Fibroblast of lung (primary cell): ENCODE measurements at regions not wholly inside any gene's neighbourhood (a gene's known extent, or its start where the extent isn't known, plus 50 kb on each side); places are given as distances from the start of the nearest gene placed in this dataset.

Experiments
- DNase-seq, 2 donors: peaks; one replicate each; pipeline versions ENCODE4 v3.0.0 to v3.0.0-alpha.2; 2010; ENCODE audit warnings: low read depth in 2 of 2
- H2AFZ ChIP-seq: 2 replicates; pipeline ENCODE4 v1.5.1; 2012; ENCODE audit warnings: low read length, control low read depth, inconsistent platforms
- H3K27ac ChIP-seq: 2 replicates; pipeline ENCODE4 v1.5.1; 2011; ENCODE audit warnings: low read length, control low read depth; ENCODE audit not compliant: insufficient read depth
- H3K27me3 ChIP-seq: 2 replicates; pipeline ENCODE4 v1.5.1; 2011; ENCODE audit warnings: mild to moderate bottlenecking, low read length; ENCODE audit not compliant: control insufficient read depth, insufficient read depth
- H3K36me3 ChIP-seq: 2 replicates; pipeline ENCODE4 v1.5.1; 2011; ENCODE audit warnings: low read length; ENCODE audit not compliant: control insufficient read depth, insufficient read depth
- H3K4me1 ChIP-seq: 2 replicates; pipeline ENCODE4 v1.5.1; 2011; ENCODE audit warnings: low read length; ENCODE audit not compliant: control insufficient read depth, insufficient read depth; ENCODE audit errors: extremely low read depth
- H3K4me2 ChIP-seq: 2 replicates; pipeline ENCODE4 v1.5.1; 2011; ENCODE audit warnings: low read length, control low read depth; ENCODE audit not compliant: insufficient read depth; ENCODE audit errors: extremely low read depth
- H3K4me3 ChIP-seq, 4 experiments: fragments of 200-600 bp in 1 of 4; sonication (generic) in 1 of 4; replicated peaks in 1 of 4; 2 replicates each; pipeline ENCODE4 v1.5.1; 2011 to 2016; ENCODE audit warnings: low read length in 4 of 4, low read depth in 3 of 4, mild to moderate bottlenecking in 3 of 4, control low read depth in 2 of 4, inconsistent platforms in 1 of 4, mixed read lengths in 1 of 4; ENCODE audit not compliant: insufficient read depth in 1 of 4; ENCODE audit errors: control extremely low read depth in 1 of 4
- H3K79me2 ChIP-seq: 2 replicates; pipeline ENCODE4 v1.5.1; 2012; ENCODE audit warnings: mild to moderate bottlenecking, low read length, inconsistent platforms; ENCODE audit not compliant: control insufficient read depth, insufficient read depth
- H3K9ac ChIP-seq: 2 replicates; pipeline ENCODE4 v1.5.1; 2011; ENCODE audit warnings: mild to moderate bottlenecking, low read length, control low read depth; ENCODE audit not compliant: insufficient read depth
- H3K9me3 ChIP-seq: 2 replicates; pipeline ENCODE4 v1.5.1; 2012; ENCODE audit warnings: low read depth, low read length; ENCODE audit not compliant: control insufficient read depth, insufficient read depth
- H4K20me1 ChIP-seq: 2 replicates; pipeline ENCODE4 v1.5.1; 2011; ENCODE audit warnings: low read length; ENCODE audit not compliant: control insufficient read depth, insufficient read depth; ENCODE audit errors: extremely low read depth
- CTCF ChIP-seq, 2 donors: IDR thresholded peaks in 1 of 2; conservative IDR thresholded peaks in 1 of 2; 1 replicate in 1 of 2; 2 replicates in 1 of 2; pipeline ENCODE4 v1.5.1; 2011 to 2012; ENCODE audit warnings: low read length in 2 of 2, control low read depth in 1 of 2, inconsistent platforms in 1 of 2, low read depth in 1 of 2, mild to moderate bottlenecking in 1 of 2
- EZH2 ChIP-seq: IDR thresholded peaks from 2 replicates; pipeline ENCODE4 v1.5.1; 2012; ENCODE audit warnings: low read length, control low read depth, mild to moderate bottlenecking; ENCODE audit errors: missing control alignments

GRCh38 chr9:99588299-99588698 is 233.4 kb upstream of the NR4A3 start:
- H3K9me3 ChIP-seq: no peaks in the 10 kb centered on the region
- no peak overlapping the region for H3K27ac ChIP-seq
- H3K9ac ChIP-seq: no peak overlapping the region
- H3K4me3 ChIP-seq: no peak overlapping the region
- H3K4me1 ChIP-seq: no peaks in the 10 kb centered on the region
- TF ChIP-seq EZH2 (no peak), CTCF (conservative IDR thresholded peaks at IDR 0.05 in 1 of 2, IDR thresholded peaks at IDR 0.05 in 1 of 2; ENCODE audit: low read depth in 1 of 2, low read length in 2 of 2) (no peak)
- no peak overlapping the region for H2AFZ ChIP-seq
- no peak overlapping the region for H3K4me2 ChIP-seq
- no peaks in the 10 kb centered on the region for H3K36me3 ChIP-seq
- no peaks in the 10 kb centered on the region for H4K20me1 ChIP-seq
- DNase-seq: no peak
- no peaks in the 10 kb centered on the region for H3K79me2 ChIP-seq
- H3K27me3 ChIP-seq: no peaks in the 10 kb centered on the region

GRCh38 chr9:99588747-99589146 is 232.9 kb upstream of the NR4A3 start:
- DNase-seq: no peak
- no peaks in the 10 kb centered on the region for H3K4me1 ChIP-seq
- H2AFZ ChIP-seq: no peak overlapping the region
- no peak for TF ChIP-seq CTCF (conservative IDR thresholded peaks at IDR 0.05 in 1 of 2, IDR thresholded peaks at IDR 0.05 in 1 of 2; ENCODE audit: low read depth in 1 of 2, low read length in 2 of 2)
- TF ChIP-seq EZH2: no peak
- no peaks in the 10 kb centered on the region for H3K9me3 ChIP-seq
- H4K20me1 ChIP-seq: no peaks in the 10 kb centered on the region
- H3K27ac ChIP-seq: no peak overlapping the region
- no peaks in the 10 kb centered on the region for H3K27me3 ChIP-seq
- H3K9ac ChIP-seq: no peak overlapping the region
- no peak overlapping the region for H3K4me2 ChIP-seq
- H3K36me3 ChIP-seq: no peaks in the 10 kb centered on the region
- H3K79me2 ChIP-seq: no peaks in the 10 kb centered on the region
- no peak overlapping the region for H3K4me3 ChIP-seq

- H3K9me3 ChIP-seq: no peaks in the 10 kb centered on the region
- TF ChIP-seq CTCF (conservative IDR thresholded peaks at IDR 0.05 in 1 of 2, IDR thresholded peaks at IDR 0.05 in 1 of 2; ENCODE audit: low read depth in 1 of 2, low read length in 2 of 2): no peak
- TF ChIP-seq EZH2: no peak
- no peak overlapping the region for H3K4me2 ChIP-seq
- no peak overlapping the region for H3K27ac ChIP-seq
- no peaks in the 10 kb centered on the region for H4K20me1 ChIP-seq
- H3K27me3 ChIP-seq: no peaks in the 10 kb centered on the region
- no peaks in the 10 kb centered on the region for H3K36me3 ChIP-seq
- no peaks in the 10 kb centered on the region for H3K4me1 ChIP-seq
- no peak overlapping the region for H2AFZ ChIP-seq
- no peaks in the 10 kb centered on the region for H3K79me2 ChIP-seq
- no peak overlapping the region for H3K4me3 ChIP-seq
- no peak overlapping the region for H3K9ac ChIP-seq
- DNase-seq: no peak
These were observed 231.3 kb upstream of the NR4A3 start for GRCh38 chr9:99590410-99590809.
